GM21576 (cell line): ENCODE measurements at regions not wholly inside any gene's neighbourhood (a gene's known extent, or its start where the extent isn't known, plus 50 kb on each side); places are given as distances from the start of the nearest gene placed in this dataset.
"Not testable (repeated sequence)": the region's sequence is repeated elsewhere in the genome, so short reads cannot be mapped to it uniquely, and the experiment has no call there.

Experiments used
- ATAC-seq: cut with Tn5 transposase; IDR thresholded peaks from one replicate; pipeline ENCODE4 v1.9.1; 2021; ENCODE audit warnings: mild to moderate bottlenecking, moderate library complexity; ENCODE audit not compliant: unreplicated experiment

DNA sequence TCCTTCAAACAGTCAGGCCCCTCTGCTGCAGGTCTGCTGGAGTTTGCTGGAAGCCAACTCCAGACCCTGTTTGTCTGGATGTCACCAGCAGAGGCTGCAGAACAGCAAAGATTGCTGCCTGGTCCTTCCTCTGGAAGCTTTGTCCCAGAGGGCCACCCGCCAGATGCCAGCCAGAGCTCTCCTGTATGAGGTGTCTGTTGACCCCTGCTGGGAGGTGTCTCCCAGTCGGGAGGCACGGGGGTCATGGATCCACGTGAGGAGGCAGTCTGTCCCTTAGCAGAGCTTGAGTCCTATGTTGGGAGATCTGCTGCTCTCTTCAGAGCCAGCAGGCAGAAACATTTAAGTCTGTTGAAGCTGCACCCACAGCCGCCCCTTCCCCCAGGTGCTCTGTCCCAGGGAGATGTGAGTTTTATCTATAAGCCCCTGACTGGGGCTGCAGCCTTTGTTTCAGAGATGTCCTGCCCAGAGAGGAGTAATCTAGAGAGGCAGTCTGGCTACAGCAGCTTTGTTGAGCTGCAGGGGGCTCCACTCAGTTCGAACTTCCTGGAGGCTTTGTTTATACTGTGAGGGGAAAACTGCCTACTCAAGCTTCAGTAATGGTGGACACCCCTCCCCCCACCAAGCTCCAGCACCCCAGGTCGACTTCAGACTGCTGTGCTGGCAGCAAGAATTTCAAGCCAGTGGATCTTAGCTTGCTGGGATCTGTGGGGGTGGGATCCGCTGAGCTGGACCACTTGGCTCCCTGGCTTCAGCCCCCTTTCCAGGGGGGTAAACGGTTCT lies 72.1 kb downstream of the OGFRL1 start:
- not testable (repeated sequence) for ATAC-seq

DNA sequence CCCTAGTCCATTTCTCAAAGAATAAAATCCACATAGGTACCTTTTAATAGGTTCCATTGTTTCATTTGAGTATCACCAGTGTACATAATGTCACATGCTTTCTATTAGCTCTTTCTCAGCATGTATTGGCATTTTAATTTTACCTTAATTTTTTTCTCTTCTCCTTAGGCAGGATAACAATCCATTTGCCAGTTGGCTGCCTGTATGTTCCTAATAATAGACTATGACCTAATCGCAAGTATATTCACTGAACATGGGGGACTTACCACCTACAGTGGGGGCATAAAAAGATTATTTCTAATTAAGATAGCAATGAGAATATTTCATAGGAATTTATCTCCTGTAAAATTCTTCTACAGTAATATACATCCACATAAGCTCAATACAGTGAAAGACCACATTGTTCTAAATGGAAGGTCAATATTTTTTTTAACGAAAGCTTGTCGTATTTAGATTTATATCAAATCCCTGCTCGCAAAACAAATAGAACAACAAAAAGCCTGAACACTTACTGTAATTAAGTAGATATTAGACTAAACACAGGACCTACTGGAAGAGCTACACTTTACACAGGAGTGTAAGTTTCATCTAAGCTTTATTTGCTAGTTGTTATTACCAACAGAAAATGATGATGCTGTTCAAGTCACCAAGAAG lies 76.4 kb downstream of the OGFRL1 start:
- ATAC-seq, result no peak

DNA sequence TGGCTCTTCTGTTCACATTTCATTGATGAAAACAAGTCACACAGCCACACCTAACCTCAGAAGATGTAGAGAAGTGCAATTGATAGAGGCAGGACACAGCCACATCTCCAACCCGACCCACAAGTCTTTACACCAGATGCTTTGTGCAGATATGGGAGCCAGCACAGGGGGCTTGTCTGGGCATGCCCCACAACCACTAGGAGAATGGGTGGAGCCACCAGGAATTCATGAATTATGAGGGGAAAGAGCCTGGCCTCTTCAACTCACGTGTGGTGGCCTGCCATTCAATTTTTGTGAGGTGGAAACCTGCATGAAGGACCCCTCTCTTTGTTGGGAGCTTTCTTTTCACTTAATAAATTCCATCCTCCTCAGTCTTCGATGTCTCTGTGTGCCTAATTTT lies 79.1 kb downstream of the OGFRL1 start:
- ATAC-seq, result no peak

DNA sequence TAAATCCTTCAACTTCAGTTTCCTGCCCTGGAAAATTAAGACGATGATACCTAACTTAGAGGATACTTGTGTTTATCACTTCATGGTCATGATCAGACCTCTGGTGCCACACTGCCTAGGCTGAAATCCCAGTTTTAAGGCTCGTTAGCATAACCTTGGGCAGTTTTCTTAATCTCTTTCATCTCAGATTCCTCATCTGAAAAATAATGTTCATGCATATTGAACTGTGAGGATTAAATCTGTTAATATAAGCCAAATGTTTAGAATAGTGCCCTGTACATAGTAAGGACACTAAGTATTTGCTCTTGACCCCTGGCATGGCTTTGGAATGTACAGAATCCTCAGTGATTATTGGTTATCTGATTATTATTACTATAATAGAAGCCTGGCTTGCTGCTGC lies 79.7 kb downstream of the OGFRL1 start:
- no peak for ATAC-seq

DNA sequence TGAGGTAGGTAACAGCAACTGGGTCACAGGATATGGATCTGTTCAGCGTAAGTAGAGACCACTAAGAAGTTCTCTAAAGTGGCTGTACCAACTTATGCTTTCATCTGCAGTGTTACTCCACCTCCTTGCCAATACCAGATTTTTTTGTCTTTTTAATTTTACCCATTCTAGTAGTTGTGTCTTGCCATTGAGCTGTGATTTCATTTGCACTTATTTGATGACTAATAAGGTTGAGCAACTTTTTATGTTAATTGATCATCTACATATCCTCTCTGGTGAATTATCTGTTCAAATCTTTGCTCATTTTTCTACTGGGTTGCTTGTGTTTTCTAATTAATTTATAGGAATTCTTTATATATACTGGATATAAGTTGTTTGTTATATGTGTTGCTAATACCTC lies 82.9 kb downstream of the OGFRL1 start:
- ATAC-seq, result no peak

DNA sequence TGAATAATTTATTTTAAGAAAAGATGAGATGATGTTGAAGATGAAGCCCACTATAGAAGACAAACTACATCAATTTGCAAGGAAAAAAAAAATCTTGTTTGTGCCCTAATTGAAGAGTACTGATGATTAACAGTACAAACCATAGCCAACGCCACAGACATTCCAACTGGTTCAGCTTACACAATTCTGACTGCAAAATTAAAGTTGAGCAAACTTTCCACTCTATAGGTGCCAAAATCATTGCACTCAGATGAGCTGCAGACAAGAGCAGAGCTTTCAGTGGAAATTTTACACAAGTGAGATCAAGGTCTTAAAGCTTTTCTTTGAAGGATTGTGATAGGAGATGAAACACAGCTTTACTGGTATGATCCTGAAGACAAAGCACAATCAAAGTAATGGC lies 85.3 kb downstream of the OGFRL1 start:
- ATAC-seq, result no peak

DNA sequence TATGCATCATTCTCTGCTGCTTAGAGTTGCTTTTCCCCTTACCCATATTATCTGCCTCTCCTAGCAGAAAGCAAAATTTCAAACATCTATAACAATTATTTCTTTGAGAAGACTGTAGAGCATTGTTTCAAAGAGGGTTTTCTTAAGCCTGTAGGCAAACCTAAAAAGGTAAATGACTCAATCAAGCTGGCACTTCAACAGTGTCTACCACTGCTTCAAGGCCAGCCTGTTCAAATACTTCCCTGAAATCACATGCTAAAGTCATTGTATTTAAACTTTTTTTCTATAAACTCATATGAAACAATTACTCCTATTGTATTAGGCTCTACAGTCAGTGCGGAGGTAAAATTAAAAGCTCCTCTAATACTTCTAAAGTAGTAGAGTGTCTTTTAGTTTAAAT lies 87.1 kb downstream of the OGFRL1 start:
- no peak for ATAC-seq

DNA sequence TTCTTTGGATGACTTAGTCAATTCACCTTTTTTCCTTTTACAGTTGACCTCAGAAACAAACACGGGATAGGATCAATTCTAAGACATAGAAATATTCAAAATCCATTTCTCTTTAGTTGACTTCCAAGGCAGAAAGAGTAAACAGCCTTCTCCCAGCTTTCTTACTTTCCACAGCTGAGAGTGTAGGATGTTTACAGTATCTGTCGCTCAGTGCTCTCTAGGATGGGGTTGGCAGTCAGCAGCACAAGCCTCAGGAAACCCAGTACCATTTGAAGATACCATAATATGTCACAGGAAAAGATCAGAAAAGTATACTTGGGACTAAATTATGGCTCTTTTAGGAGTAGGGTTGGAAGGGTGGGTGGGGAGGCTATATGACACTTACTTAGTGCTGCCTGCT lies 88.2 kb downstream of the OGFRL1 start:
- ATAC-seq, result no peak

DNA sequence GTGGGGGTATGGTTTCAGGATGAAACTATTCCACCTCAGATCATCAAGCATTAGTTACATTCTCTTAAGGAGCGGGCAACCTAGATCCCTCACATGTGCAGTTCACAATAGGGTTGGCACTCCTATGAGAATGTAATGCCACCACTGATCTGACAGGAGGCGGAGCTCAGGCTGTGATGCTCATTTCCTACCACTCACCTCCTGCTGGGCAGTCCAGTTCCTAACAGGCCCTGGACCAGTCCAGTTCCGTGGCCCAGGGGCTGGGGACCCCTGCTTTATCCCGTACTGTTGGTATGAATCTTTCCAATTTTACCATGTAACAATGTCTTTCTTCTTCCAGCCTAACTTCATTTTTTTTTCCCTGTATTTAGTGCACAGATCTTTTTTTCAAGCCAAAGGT lies 94.9 kb downstream of the OGFRL1 start:
- no peak for ATAC-seq

DNA sequence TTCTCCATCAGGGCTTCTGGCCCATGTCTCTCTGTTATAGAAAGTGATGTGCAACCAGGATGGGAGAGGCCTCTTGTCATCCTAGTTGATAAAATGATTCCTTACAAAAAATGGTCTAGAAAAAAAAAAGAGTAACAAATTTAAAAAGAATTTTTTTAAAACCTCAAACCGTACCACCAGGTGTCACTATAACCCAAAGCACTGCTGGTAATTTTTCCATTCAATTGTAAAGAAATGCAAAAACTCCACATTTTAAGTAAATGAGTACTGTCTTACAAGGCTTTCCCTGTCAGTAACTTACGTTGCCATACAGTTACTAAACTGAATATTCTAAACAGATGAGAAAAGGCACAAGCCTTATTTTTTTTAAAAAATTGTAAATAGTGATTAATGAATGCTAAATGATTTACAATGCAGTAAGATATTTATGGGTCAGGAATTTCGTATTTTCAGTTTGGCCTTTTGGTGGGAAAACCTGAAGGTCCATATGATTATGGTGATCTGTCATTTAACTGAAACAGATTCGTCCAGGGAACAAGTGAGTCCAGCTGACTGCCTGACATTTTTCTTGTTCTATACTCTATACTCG lies 95.4 kb downstream of the OGFRL1 start:
- ATAC-seq, result no peak

DNA sequence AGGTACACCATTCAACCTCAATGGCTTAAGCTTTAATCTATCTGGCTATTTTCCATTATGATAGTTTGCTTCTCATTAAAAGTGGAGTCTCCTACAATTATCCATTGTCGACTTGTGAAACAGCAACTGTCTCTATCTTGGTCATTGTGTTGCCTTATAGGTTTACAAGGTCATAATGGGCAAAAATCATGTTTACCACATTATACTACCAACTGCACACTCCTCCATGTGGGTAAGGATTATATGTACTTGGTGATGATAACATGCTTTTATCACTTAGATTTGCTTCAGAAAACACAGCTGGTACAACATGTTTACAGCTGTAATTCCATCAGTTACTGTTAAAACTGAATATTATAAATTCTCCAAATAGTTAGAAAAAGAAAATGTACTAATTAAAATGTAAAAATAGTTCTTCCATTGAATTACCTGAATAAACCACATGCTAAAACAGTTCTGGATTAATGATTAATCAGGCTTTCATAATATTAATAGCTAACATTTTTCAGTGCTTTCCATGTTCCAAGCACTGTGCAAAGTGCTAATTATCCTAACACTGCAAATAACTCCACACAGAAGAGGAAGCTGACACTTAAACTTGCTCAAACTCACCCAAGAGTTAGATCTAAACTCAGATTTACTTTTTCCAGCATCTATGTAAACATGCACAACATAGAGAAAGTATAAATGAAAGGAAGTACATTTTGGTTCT lies 96.7 kb downstream of the OGFRL1 start:
- ATAC-seq, result no peak

DNA sequence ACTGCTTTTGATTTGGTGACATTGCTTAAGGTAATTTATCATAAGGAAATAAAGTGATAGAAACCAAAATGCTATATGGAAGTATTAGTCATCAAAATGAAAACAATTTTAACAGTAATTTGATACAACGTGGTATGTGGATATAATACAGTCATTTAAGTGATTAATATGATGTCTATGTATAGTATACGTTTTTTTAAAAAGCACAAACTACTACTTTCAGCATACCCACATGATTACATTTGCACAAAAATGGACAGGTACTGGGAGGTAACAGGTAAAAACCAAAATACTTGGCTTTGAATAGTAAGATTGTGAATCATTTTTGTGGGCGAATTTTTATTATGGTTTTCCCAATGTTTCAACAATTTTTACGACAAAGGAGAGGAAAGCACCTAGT lies 97.6 kb downstream of the OGFRL1 start:
- ATAC-seq, result no peak

DNA sequence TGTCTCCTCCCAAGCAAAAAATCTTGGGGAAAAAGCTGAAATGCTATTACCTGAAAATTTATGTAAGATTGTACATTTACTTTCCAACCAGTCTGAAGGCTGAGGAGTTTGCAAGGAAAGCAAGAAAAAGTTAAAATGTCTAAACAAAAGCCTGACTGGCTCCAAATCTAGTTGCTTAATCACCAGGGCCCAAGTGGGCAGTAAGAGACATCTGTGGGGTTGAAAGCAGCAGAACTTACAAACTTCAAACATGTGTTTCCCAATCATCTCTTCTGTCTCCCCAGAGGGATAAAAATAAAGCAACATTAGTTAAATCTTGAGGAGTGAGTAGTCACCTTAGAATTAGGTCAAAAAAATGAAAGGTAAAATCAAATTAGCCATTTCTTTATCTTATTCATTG lies 98.6 kb downstream of the OGFRL1 start:
- no peak for ATAC-seq

DNA sequence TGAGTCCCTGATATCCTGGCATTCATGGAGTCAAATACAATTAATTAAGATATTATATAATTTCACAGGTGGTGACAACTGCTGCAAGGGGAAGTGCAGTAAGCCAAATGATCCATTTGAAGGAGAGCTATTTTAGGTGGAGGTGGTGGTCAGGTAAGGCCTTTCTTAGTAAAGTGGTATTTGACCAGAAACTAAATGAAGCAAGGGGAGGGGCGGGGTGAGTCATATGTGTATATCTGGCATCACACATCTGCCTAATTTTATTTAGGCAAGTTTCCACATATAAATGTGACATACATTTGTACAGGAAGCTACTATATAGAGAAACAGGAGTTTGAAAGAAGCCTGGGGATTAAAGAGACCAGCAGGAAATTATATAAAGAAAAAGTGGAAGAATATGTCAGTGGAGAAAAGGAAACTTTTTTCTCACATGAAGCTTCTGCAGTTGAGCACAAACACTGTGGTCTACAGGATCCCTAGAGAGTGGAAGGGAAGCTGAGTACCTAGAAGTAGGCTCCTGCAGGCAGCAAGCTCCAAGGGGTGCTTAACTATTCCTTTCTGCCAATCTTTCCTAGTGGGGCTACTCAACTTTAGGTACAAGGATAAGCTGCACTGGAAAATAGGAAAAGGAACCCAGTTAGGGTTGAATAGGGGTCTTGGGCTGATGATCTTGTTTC lies 99.6 kb downstream of the OGFRL1 start:
- no peak for ATAC-seq

DNA sequence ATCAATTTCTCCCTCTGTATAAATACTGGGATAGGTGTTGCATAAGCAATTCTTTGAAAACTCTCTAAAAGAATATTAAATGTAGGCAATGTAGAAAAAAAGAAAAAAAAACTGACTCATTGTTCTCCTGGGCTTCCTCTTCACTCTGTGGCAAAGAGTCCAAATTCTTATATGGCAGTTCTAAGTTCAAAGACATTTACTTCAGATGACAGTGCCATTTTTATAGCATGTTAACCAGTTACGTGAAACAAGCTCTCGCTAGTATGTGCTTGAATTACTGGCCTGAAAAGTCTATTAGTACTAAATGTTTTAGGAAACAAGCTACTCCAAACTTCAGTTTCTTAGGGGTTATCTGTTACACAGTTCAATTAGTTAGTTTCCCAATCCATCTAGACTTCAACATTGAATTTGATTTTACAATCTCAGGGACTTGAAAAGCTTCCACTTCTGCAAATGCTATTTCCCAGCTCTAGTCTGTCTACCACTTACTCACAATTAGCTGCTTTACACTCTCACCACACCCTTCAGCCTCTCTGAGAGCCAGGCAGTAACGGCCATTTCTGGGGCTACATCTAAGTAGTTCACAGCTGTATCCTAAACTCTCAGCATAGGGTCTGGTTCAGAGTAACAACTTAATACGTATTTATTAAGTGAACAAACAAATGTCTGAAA lies 100.4 kb downstream of the OGFRL1 start:
- no peak for ATAC-seq

DNA sequence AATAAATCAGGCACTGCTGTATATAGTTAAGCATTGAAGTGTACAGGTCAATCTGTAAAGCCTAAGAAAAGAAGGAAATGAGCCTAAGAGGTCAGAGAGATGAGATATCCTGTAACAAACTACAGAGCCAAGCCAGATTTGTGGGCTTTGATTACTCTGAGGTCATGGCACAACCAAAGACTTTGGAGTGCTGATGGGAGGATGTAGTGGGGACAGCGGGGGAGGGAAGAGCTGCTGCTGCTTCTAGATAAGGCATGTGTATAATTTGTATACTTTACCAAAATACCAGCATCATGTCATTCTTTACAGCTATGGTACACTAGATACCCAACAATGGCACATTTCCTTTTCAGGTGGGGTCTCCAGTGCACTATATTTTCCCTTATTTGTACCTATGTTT lies 102.5 kb downstream of the OGFRL1 start:
- ATAC-seq, result no peak

DNA sequence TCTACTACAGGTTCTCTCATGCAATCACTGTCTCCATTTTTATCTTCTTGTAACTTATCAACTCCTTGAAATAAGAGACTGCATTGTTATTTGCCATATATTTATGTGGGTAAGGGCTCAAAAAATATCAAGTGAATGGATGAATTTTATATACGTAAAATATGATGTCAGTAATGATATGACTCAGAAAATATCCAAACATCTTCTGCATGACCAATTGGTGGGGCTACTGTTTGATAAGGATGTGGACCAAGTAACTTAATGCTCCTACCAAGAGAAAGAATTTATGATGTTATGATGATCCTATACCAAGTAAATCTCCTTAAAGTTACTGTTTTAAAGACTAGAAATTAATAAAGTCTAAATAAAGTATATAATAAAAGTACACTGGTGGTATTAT lies 103.7 kb downstream of the OGFRL1 start:
- no peak for ATAC-seq

DNA sequence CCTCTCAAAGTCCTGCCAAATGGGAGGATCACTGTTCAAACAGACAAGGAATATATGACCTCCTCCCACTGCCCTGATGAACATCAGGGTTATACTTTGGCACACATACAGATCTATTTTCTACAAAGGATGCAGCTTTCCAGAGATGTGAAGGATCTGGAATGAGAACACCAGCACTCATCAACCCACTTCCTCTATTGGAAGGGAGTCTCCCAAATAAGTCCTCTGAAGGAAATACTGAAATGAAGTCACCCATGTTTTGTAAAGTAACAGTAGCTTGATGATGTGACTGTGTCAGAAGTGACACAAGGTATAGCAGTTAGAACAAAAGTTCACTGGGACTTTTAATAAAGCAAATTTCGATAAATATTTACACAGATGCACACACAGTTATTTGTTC lies 104.9 kb downstream of the OGFRL1 start:
- ATAC-seq, result no peak

DNA sequence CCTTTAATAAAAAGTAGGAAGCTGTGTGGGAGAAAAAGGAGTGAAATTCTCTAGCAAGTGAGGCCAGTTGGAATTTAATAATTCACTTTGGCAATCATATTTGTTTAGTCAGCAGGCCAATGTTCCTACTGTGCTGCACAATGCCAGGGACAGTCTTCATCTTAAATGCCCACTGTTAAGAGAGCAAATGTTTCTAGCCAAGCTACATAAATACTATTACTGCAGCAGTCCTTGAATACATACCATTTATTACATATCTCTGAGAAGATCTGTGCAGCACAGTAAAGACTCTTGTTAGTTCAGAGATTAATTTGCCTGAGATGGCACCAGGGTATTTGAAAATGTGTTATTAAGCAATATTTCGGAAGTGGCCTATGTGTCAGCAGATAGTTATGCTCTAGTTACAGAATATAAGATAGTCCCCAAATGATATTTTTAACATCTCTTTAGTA lies 105.4 kb downstream of the OGFRL1 start:
- ATAC-seq, result no peak

DNA sequence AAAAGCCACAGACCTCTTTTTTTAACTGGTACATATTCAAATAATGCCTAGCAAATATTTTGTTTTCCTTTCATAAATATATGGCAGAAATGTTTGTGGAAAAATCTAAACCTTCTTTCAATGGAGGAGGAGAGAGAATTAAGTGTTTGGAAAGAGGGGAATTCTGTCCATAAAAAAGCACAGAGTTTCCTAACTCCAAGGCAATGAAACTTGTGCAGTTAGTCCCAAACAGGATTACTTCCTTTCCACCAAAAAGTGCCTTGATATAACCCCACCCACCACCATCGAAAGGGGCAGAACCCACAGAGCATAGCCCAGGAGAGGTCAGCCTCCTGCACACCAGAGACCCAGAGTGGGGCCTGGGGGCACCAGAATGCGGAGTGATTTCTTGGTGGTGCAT lies 106.3 kb downstream of the OGFRL1 start:
- no peak for ATAC-seq
